ENCODE measurements at regions not wholly inside any gene's neighbourhood (a gene's known extent, or its start where the extent isn't known, plus 50 kb on each side); places are given as distances from the start of the nearest gene placed in this dataset.

DNA sequence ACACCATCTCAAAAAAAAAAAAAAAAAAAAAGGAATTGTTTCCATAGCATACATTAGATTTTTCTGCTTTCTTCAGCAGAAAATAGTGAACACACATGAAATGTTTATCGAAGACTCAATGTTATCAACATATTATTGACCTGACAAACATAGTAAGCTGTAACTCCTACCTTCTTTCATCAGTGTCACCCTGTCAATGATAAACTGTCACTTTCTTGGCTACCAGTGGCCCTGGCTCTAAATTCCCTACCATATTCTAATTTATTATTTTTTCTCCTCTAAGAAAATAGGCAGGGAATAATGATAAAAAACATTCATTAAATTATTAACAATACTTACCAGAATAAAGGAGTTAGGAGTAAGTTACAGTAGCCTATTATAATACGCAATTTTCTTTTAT is 127.3 kb upstream of the KLHL1 start:
- CTCF ChIA-PET: no interaction called here
- Histone ChIP-seq H3K27me3 (ENCODE audit: control insufficient read depth in 2 of 2, insufficient read depth in 2 of 2, low read length in 2 of 2) (no peaks in the 10 kb centered on the region), H3K4me2 (ENCODE audit: insufficient read depth, low read length) (no peak overlapping the region), H3K27ac (ENCODE audit: insufficient read depth, low read depth, low read length) (no peak overlapping the region), H3K36me3 (ENCODE audit: control insufficient read depth in 2 of 2, extremely low read depth in 1 of 2, insufficient read depth in 2 of 2, low read length in 2 of 2) (no peaks in the 10 kb centered on the region), H4K20me1 (replicated peaks; ENCODE audit: control insufficient read depth, extremely low read depth, insufficient read depth, low read length) (no peaks in the 10 kb centered on the region), H2AFZ (ENCODE audit: low read depth, low read length) (no peak overlapping the region), H3K9ac (replicated peaks; ENCODE audit: extremely low read depth, insufficient read depth, low read length) (no peak overlapping the region), H3K4me1 (ENCODE audit: control insufficient read depth, extremely low read depth, insufficient read depth, low read length) (no peaks in the 10 kb centered on the region), H3K79me2 (ENCODE audit: control insufficient read depth, insufficient read depth, low read length) (no peaks in the 10 kb centered on the region), H3K9me1 (replicated peaks; ENCODE audit: control insufficient read depth, extremely low read depth, insufficient read depth, low read length) (no peaks in the 10 kb centered on the region), H3K9me3 (replicated peaks; ENCODE audit: control insufficient read depth, insufficient read depth, low read length) (no peaks in the 10 kb centered on the region), H3K4me3 (replicated peaks in 1 of 3; ENCODE audit: insufficient read depth in 1 of 3, low read depth in 1 of 3, low read length in 3 of 3) (no peak overlapping the region)
- dilution Hi-C loops (cut with MboI; ENCODE audit: extremely low pct_ligation_motif_present, low sequenced_read_pairs) (no loop called here), intact Hi-C loops (cut with micrococcal nuclease) (no loop called here)
- POLR2A ChIA-PET: no interaction called here
- DNase-seq (ENCODE audit: low read depth, low spot score) (no peak), FAIRE-seq (no peak)
- TF ChIP-seq FOS (IDR thresholded peaks at IDR 0.05; ENCODE audit: borderline replicate concordance, insufficient read depth, low read length) (no peak), POLR2AphosphoS5 (IDR thresholded peaks at IDR 0.05; ENCODE audit: insufficient read depth, low read depth, low read length) (no peak), MYC (IDR thresholded peaks at IDR 0.05; ENCODE audit: low read depth, low read length) (no peak), GATA2 (IDR thresholded peaks at IDR 0.05; ENCODE audit: insufficient read depth, insufficient read length, low read depth, low read length) (no peak), JUN (IDR thresholded peaks at IDR 0.05; ENCODE audit: borderline replicate concordance, insufficient read depth, insufficient read length, low read depth) (no peak), POLR2A (IDR thresholded peaks at IDR 0.05; ENCODE audit: low read depth, low read length) (no peak), EZH2 (IDR thresholded peaks at IDR 0.05; ENCODE audit: borderline replicate concordance, low read depth, low read length, severe bottlenecking) (no peak)
- TF ChIP-seq, protein P1, sequence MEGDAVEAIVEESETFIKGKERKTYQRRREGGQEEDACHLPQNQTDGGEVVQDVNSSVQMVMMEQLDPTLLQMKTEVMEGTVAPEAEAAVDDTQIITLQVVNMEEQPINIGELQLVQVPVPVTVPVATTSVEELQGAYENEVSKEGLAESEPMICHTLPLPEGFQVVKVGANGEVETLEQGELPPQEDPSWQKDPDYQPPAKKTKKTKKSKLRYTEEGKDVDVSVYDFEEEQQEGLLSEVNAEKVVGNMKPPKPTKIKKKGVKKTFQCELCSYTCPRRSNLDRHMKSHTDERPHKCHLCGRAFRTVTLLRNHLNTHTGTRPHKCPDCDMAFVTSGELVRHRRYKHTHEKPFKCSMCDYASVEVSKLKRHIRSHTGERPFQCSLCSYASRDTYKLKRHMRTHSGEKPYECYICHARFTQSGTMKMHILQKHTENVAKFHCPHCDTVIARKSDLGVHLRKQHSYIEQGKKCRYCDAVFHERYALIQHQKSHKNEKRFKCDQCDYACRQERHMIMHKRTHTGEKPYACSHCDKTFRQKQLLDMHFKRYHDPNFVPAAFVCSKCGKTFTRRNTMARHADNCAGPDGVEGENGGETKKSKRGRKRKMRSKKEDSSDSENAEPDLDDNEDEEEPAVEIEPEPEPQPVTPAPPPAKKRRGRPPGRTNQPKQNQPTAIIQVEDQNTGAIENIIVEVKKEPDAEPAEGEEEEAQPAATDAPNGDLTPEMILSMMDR (IDR thresholded peaks at IDR 0.05; ENCODE audit: extremely low read depth in 1 of 2, insufficient read depth in 1 of 2, low read depth in 1 of 2, low read length in 2 of 2): no peak
- TF ChIP-seq, protein P2, sequence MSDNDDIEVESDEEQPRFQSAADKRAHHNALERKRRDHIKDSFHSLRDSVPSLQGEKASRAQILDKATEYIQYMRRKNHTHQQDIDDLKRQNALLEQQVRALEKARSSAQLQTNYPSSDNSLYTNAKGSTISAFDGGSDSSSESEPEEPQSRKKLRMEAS (IDR thresholded peaks at IDR 0.05; ENCODE audit: insufficient read depth, insufficient read length): no peak
- BruUV-seq (replicated peaks): no TSS peak
